NCI-H82 treated with DMSO at 0.1 percent for 48 hours (cell line): ENCODE measurements at regions not wholly inside any gene's neighbourhood (a gene's known extent, or its start where the extent isn't known, plus 50 kb on each side); places are given as distances from the start of the nearest gene placed in this dataset.

ENCODE experiments used
- DNase-seq: peaks from one replicate; lab custom pipeline; 2025; ENCODE audit not compliant: unreplicated experiment; lab: John Stamatoyannopoulos, UW

- no peak for DNase-seq
Measured at GRCh38 chr7:24191362-24191761, 92.6 kb upstream of the NPY start.

GRCh38 chr7:24192053-24192452, 91.9 kb upstream of the NPY start:
- no peak for DNase-seq

DNA sequence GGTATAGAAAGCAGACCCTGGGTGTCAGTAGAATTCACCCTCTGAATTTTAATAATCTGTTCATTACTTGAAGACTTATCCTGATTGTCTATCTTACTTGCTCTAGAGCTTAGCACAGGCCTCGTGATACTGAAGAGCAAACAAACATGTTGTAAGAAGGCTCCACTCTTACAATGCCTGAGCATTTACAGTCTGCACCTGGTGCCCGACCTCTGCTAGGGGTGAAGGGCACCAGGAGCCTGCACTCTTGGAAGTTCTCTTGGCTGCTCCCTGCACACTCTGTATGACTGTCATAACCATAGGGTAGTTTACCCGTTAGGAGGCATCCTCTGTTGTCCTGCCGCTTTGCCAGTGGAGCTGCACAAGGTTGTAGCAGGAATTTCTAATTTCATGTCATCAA, 91.3 kb upstream of the NPY start:
- no peak for DNase-seq

GRCh38 chr7:24197852-24198251, 86.1 kb upstream of the NPY start:
- no peak for DNase-seq

DNA sequence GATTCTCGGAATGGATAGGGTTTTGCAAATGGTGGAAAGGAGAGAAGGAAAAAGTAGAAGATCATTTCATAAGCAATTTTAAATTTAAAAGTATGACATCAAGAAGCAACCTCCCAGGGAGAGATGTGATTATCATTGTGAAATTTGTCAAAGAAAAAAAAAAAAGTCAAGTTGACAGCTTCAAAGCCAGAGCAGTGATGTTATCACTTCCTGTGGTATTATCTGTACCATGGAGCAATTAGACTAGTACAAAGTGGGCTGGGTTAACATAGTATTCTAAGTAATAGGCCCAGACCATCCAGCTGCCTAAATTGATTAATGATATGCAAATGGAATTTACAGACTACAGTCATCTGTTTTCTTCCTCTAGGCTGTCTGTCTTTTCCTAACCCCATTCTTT, 84.0 kb upstream of the NPY start:
- DNase-seq = no peak

DNA sequence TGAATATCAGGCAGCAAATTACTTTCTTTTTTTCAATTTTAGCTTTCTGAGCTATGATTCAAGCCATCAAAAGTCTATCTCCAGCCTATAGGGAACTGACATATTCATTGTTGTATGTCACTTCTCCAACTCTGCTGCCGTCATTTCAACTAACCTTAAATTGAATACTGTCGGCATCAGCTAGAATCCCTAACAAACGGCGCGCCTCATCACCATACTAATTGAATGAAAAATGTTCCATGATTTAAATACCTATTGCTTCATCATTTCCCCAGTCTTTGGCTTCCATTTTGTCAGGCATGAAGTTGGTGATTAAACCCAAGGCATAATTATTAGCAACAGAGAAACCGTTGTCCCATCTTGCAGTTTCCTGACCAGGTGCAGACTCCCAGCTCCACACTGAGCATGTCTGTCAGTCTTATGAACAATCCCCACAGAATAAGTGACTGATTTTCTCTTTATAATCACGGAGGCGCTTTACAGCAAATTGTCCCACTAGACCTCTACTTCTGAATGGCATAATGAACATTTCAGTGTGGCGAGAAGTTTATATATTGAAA, 83.5 kb upstream of the NPY start:
- no peak for DNase-seq

- no peak for DNase-seq
Measured at GRCh38 chr7:24201226-24201625, 82.8 kb upstream of the NPY start.

DNA sequence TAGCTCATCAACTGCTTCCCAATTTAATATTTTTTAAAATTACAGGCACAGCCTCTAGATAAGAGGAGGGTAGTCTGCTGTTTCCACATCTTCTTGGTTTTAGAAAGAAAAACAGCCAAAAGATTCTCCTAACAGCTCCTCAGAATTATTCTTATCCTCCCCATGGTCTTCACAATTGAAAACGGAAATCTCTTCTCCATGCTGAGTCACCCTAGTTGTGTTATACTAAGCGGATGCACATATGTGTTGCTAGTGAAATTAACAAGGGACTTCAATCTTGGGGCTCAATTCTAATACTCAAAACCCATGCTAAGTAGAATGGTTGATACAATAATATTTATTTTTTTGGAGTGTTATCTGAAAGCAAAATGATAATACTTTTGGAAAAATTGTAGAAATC, 71.9 kb upstream of the NPY start:
- DNase-seq = no peak

DNA sequence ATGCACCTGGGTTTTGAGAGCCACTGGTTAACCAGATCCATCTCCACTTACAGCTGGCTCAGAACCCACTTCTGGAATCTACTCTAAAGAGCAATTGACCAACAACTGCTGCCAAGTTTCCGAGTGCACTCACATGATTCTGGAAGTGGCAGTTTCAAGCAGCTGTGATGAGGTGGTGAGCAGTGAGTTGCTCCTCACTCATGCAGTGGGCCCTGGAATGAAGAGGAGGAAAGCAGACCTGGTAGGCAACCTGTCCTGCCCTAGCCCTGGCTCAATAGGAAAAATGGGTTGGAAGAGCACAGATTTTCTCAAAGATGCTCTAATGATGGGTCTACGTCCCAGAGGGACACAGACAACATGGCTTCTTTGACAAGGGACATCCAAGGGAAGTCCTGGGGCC, 70.7 kb upstream of the NPY start:
- DNase-seq = no peak

DNA sequence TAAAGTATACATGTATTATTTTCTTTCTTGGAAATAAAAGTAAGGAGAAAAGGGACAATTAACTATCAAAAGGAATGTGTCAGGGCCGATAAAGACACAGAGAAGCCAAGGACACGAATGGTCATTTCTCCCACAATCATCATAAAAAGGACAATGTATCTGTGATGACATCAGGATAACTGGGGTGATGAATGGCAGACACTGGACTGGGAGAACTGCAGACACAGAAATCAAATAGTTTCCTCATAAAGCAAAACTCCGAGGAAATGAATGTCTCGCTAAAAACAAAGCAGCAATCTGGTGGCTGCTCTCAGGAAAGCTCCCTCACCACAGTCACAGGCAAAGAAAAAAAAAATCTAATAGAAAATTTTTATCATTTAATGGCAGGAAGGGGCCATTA, 69.3 kb upstream of the NPY start:
- no peak for DNase-seq

DNA sequence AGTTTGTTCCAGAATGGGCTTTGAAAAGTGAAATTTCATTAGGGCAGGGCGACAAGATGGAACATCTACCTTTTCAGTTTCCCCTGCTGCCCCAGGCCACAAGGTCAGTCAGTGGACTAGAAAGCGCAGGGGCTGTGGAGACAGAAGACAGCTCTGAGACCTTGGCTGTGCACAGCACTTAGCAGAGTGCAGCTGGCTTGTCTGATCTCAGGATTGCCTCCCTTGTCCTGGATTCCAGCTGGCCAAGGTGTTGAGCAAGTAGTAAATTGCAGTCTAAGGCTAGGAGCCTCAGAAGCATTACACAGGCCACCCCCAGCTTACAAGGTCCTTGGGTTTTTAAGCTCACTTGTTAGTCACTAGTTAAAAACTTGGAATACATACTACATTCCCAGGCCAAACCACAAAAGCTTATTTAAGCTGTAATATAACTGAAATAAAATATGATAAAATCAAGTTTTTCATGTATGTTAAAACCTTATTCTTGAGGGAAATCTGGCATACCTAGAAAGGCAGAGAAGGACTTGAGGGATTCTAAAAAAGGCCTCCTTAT, 67.3 kb upstream of the NPY start:
- DNase-seq = no peak

- no peak for DNase-seq
Measured at GRCh38 chr7:24221500-24221899, 62.5 kb upstream of the NPY start.

- DNase-seq = no peak
Measured at GRCh38 chr7:24227068-24227467, 56.9 kb upstream of the NPY start.

DNA sequence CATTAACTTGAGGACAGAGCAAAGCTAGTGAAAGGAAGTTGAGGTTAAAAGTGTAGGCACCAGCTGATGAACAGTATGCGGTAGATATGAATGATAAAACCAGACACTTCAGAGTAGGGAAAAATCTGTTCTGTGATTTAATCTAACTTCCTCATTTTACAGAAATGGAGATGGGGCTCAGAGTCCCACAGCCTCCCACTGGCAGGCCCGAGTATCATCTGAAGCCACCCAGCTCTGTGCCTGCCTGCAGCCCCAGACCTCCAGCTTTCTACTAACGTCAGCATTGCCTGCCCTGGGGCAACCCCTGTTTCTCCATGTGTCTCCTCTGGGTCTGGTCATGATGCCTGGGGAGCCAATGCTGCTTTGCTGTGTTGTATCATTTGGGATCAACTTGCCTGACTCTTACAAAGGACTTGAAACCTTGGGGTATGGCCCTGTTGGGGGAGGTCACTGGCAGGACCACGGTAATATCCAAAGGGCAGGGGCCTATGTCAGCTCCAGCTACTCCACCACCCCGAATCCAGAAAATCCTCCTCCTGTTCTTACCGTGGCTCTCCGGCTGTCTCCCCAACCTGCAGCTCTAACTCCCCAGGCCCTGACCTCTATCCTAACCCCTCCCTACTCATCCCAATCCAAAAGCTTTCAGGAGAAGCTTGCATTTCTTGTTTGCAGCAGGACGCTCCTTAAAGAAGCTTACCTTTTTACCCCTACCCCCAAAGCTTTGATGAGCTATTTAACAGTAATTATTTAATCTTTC, 56.2 kb upstream of the NPY start:
- DNase-seq = no peak

DNA sequence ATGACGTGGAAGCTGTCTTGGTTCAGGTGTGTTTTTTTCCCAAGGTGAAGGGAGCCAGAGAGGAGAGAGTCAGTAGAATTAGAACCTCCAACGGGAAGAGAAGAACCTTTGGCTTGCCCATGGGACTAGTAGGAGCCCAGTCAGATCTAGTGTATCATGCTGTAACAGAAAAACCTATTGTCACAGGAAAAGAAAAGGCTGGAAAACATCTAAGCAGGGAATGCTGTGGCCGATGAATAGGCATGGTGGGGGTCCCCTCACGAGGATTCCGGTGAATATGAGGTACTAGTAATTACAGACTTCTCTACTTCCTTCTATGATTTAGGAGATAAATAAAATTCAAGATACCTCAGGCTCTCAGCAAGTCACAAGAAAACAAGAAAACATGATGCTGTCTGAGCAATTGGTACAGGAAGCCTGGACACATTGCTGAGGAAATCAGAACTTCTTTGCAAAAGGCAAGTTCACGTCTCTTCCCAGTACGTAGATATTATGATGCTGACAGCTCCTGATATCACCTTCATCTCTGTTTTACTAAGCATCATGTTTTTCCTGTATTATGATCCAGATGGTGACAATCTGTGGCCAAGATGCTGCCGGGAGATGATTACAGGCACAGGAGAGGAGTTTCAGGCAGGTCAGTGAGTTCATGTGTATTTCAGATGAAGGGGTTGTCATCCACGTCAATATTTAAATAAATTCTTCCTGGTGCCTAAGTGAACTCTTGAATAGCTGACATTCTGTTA, 54.3 kb upstream of the NPY start:
- DNase-seq = no peak

DNA sequence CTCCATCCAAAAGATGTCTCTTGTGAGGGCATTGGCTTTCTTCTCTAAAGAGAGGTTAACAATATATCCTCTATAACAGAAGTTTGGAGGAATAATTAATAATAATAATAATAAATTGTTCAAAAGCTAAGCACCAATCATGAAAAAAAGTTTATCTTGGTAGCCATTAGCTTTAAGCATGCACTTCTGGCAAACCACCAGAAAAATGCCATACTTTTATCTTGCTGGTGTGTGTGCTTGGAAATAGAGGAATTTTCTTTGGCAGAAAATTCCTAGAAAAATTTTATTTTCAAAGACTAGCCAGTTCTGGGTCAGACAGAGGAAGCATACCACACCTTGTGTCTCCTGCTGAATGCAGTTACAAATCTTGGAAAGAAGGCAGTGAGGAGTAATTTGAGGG, 52.5 kb upstream of the NPY start:
- no peak for DNase-seq

- DNase-seq = no peak
Measured at GRCh38 chr7:24233386-24233785, 50.6 kb upstream of the NPY start.
